Activated naive CD8-positive, alpha-beta T cell treated with anti-CD3 and anti-CD28 coated beads for 36 hours (primary cell): ENCODE measurements at regions not wholly inside any gene's neighbourhood (a gene's known extent, or its start where the extent isn't known, plus 50 kb on each side); places are given as distances from the start of the nearest gene placed in this dataset.
"Not testable (repeated sequence)": the region's sequence is repeated elsewhere in the genome, so short reads cannot be mapped to it uniquely, and the experiment has no call there.

Experiments
- DNase-seq: peaks from one replicate; pipeline ENCODE4 v3.0.0; 2021
- H3K27ac Mint-ChIP-seq: one replicate; pipeline ENCODE4 v1.8.0; 2022; ENCODE audit warnings: mild to moderate bottlenecking, moderate library complexity, mixed read lengths
- H3K27me3 Mint-ChIP-seq: one replicate; pipeline ENCODE4 v1.8.0; 2022; ENCODE audit warnings: mild to moderate bottlenecking, mixed read lengths
- H3K36me3 Mint-ChIP-seq: one replicate; pipeline ENCODE4 v1.8.0; 2021; ENCODE audit warnings: mild to moderate bottlenecking, mixed read lengths
- H3K4me1 Mint-ChIP-seq: one replicate; pipeline ENCODE4 v1.8.0; 2021; ENCODE audit warnings: mixed read lengths
- H3K4me3 Mint-ChIP-seq: one replicate; pipeline ENCODE4 v1.8.0; 2022; ENCODE audit warnings: mild to moderate bottlenecking, moderate library complexity, mixed read lengths
- H3K9me3 Mint-ChIP-seq: one replicate; pipeline ENCODE4 v1.8.0; 2022; ENCODE audit warnings: mixed read lengths

DNA sequence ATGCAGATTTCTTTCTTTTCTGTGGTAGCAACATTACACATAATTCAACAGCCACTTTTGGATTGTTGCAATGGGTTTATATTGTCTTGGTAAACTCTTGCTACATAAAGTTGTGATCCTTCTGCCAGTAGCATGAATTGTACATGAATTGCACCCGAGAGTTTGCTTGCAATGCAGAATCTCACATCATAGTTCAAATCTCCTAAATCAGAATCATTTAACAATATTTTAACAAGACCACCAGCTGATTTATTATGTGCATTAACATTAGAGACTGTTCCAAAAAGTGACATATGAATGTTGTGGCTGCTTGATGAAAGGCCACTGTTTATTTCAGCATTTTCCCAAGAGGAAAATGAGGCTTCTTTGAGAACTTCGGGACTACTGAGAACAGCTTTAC, 1491.8 kb upstream of the NUDT12 start:
- Mint-ChIP-seq H3K27me3 (no peaks in the 10 kb centered on the region), H3K36me3 (no peaks in the 10 kb centered on the region), H3K27ac (no peak overlapping the region), H3K4me1 (no peaks in the 10 kb centered on the region), H3K9me3 (peaks cover 9% of the 10 kb centered on the region), H3K4me3 (no peak overlapping the region)
- no peak for DNase-seq

DNA sequence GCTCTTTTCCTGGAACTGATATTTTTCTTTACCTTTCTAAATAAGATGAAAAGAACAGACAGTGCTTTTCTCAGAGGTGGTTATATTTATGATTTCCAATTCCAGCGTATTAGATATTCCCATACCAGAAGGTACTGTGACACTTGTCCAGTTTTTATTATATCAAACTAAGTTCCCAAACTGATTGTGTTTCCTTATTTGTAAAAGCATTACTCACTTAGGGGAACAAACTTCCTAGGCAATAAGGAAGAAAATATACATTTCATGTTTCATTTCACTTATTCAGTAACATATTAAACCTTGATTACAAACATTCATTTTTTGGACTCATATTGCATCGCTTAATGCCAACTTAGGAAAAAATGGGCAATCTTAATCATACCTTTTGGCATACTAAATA, 1480.0 kb upstream of the NUDT12 start:
- no peak overlapping the region for H3K27ac Mint-ChIP-seq
- no peaks in the 10 kb centered on the region for H3K4me1 Mint-ChIP-seq

DNA sequence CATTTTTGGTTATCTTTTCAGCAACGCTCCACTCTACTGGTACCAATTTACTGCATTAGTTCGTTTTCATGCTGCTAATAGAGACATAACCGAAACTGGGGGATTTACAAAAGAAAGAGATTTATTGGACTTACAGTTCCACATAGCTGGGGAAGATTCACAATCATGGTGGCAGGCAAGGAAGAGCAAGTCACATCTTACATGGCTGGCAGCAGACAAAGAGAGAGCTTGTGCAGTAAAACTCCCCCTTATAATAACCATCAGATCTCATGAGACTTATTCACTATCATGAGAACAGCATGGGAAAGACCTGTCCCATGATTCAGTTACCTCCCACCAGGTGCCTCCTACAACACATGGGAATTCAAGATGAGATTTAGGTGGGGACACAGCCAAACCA, 1474.2 kb upstream of the NUDT12 start:
- not testable (repeated sequence) for H3K4me3 Mint-ChIP-seq, H3K27ac Mint-ChIP-seq, DNase-seq, H3K36me3 Mint-ChIP-seq, H3K27me3 Mint-ChIP-seq, H3K4me1 Mint-ChIP-seq
- H3K9me3 Mint-ChIP-seq, result peaks cover 14% of the 10 kb centered on the region

More for the DNA sequence above, 1480.0 kb upstream of the NUDT12 start:
- H3K4me3 Mint-ChIP-seq, result no peak overlapping the region
- peaks cover 10% of the 10 kb centered on the region for H3K9me3 Mint-ChIP-seq
- peaks cover 1% of the 10 kb centered on the region for H3K36me3 Mint-ChIP-seq
- no peak for DNase-seq
- no peaks in the 10 kb centered on the region for H3K27me3 Mint-ChIP-seq

DNA sequence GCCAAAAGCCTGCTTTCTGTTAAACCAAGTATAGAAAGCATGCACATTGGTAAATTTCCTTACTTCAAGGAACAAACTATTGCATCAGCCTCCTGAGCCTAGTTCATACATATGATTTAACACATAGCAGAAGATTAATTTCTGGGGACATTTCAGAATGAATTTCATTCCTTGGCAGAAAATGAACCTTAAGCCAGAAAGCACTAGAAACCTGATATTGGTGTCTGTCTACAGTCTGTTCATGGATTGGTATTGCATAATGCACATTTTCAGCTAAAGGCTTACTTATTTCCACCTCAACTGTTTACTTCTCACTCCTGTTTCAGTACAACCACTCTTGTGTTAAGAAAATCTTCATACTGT, 1471.8 kb upstream of the NUDT12 start:
- H3K27ac Mint-ChIP-seq, result no peak overlapping the region
- peaks cover 11% of the 10 kb centered on the region for H3K9me3 Mint-ChIP-seq
- no peak overlapping the region for H3K4me3 Mint-ChIP-seq
- DNase-seq, result no peak
- no peaks in the 10 kb centered on the region for H3K4me1 Mint-ChIP-seq
- no peaks in the 10 kb centered on the region for H3K27me3 Mint-ChIP-seq
- peaks cover 1% of the 10 kb centered on the region for H3K36me3 Mint-ChIP-seq

DNA sequence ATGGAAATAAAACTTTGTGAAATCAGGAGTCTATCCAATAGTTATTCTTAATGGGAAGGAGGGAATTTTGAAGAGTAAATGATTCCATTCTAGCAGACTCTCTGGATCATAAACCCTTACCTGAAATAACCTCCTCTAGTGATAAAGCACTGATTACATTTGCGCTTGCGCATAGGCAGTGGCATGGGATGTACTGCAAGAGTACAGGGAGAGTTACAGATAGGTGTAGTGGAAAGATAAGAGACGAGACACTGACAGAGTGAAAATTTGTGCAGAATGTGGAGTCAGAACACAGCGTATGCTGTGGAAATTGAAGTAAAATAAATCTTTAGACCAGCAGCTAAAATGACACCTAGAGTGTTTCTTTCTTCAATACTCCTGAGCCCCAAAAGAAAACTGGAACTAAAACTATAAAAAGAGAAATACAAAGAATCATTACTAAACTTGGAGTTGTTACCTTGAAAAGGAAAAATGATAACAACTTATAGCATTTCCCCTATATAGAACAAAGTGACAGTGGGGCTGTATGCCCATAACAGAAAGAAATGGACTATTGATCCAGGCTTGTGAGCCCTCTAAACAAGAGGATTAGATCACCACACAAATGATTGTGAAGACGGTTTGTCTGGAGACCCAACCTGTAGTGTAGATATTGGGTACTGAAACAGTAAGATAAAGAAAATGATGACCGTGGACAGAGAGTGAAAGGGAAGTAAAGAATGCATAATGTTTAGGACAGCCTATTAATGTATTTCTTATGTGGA, 1471.2 kb upstream of the NUDT12 start:
- Mint-ChIP-seq H3K4me3 (no peak overlapping the region), H3K27ac (no peak overlapping the region), H3K9me3 (peaks cover 8% of the 10 kb centered on the region), H3K4me1 (no peaks in the 10 kb centered on the region), H3K36me3 (peaks cover 1% of the 10 kb centered on the region), H3K27me3 (no peaks in the 10 kb centered on the region)
- DNase-seq, result no peak

DNA sequence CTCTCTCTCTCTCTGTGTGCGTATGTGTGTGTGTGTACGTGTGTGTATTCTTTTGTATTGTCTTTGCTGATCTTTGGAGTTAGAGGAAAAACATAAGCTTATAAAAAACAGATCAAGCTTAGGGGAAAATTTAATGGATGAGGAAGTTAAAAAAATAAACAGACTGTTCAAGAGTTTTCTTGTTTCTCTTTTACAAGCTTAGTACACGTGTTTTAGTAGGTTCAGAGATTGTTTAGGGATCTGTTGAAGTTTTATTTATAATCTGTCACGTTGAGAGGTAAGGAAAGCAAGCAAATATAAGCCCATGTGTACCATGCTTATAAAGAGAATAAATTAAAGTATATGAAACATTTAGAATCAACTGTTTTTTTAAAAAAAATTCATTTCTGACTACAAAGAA, 1470.3 kb upstream of the NUDT12 start:
- Mint-ChIP-seq H3K27me3 (no peaks in the 10 kb centered on the region), H3K36me3 (no peaks in the 10 kb centered on the region), H3K4me1 (no peaks in the 10 kb centered on the region), H3K27ac (no peak overlapping the region), H3K9me3 (peaks cover 5% of the 10 kb centered on the region), H3K4me3 (no peak overlapping the region)
- no peak for DNase-seq

DNA sequence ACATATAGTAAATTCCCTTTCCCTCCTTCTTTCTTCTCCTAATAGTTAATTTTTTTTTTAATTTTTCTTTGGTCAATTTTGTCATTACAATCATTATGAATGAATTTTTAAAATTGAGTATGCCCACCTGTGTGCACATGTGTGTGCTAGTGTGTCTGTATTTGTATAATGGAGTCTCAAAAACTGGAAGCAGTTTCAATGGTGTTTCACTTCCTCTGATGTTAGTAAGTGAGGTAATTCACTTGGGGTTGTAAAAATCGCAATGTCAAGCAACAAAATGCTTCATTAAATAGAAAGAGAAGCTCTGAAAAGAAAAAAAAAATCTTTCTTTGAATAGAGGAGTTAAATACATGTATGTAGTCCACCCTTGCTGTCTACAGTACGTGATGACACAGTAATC, 1467.6 kb upstream of the NUDT12 start:
- Mint-ChIP-seq H3K27ac (no peak overlapping the region), H3K4me1 (no peaks in the 10 kb centered on the region), H3K9me3 (peaks cover 3% of the 10 kb centered on the region), H3K36me3 (no peaks in the 10 kb centered on the region), H3K27me3 (no peaks in the 10 kb centered on the region), H3K4me3 (no peak overlapping the region)
- DNase-seq, result no peak

DNA sequence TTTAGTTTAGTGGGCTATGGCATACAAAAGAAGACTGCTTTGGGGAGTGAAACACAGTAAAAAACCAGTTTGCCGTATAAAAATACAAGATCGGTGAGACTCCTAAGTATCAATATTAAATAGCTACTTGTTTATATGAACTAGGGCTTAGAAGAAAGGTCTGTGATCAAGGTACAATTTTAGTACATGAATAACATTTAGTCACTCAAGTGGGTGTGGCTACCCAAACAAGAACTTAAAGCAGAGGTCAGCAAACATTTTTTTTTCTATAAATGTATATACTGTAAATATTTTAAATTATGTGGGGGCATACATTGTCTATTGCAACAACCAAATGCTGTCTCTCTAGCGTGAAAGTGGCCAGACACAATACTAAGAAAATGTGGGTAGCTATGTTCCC, 1452.5 kb upstream of the NUDT12 start:
- no peak overlapping the region for H3K4me3 Mint-ChIP-seq
- no peaks in the 10 kb centered on the region for H3K36me3 Mint-ChIP-seq
- H3K4me1 Mint-ChIP-seq, result no peaks in the 10 kb centered on the region
- H3K27ac Mint-ChIP-seq, result no peak overlapping the region
- DNase-seq, result no peak
- peaks cover 2% of the 10 kb centered on the region for H3K9me3 Mint-ChIP-seq
- no peaks in the 10 kb centered on the region for H3K27me3 Mint-ChIP-seq

DNA sequence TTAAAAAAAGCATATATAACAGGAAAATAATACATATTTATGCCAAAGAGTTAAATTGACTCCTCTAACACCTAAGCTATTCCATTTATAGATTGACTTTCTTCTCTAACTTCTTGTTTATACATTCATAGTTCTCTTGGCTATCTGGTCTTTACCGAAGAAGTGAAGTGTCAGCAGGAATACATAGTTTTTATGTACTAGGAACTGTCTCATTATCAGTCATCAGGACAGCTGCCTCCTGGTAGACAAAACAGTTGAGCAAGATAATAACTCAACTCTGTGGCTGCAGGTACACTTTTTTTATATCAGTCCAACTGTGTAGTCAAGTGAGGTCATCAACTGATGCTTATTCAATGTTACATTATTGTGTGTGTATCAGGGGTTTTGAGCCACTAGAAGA, 1436.0 kb upstream of the NUDT12 start:
- no peak for DNase-seq
- no peak overlapping the region for H3K27ac Mint-ChIP-seq

DNA sequence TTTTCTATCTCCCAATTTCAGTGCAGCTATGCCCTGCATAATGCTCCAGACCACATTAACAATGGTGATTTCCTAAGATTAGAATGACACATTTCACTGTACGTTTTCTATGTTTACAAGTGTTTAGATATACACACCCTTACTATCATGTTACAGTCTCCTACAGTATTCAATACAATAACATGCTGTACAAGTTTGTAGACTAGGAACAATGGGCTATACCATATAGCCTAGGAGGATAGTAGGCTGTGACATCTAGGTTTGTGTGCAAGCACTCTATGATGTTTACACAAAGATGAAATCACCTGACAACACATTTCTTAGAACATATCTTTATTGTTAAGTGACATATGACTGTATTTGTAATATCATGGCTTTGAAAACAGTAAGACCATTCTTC, 1435.6 kb upstream of the NUDT12 start:
- H3K27me3 Mint-ChIP-seq, result no peaks in the 10 kb centered on the region
- H3K9me3 Mint-ChIP-seq, result peaks cover 5% of the 10 kb centered on the region
- no peaks in the 10 kb centered on the region for H3K4me1 Mint-ChIP-seq
- no peak for DNase-seq
- H3K27ac Mint-ChIP-seq, result no peak overlapping the region
- H3K4me3 Mint-ChIP-seq, result no peak overlapping the region
- no peaks in the 10 kb centered on the region for H3K36me3 Mint-ChIP-seq

More for the DNA sequence above, 1436.0 kb upstream of the NUDT12 start:
- no peaks in the 10 kb centered on the region for H3K27me3 Mint-ChIP-seq
- no peaks in the 10 kb centered on the region for H3K4me1 Mint-ChIP-seq
- H3K36me3 Mint-ChIP-seq, result no peaks in the 10 kb centered on the region
- H3K4me3 Mint-ChIP-seq, result no peak overlapping the region
- peaks cover 5% of the 10 kb centered on the region for H3K9me3 Mint-ChIP-seq

DNA sequence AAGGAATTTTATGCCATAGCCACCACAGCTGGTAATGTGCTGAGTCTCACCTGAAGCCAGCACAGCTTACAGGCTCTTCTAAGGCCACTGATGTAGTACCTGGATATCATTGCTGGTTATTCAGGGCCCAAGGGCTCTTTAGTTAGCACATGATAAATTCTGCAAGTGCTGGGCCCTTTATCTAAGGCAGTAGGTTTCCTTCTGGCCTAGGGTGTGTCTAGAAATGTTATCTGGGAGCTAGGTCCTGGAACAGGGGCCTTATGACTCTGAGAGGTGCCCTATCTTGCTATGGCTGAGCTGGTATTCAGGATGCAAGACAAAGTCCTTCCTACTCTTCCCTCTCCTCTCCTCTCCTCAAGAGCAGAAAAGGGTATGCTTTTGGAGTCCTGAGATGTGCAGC, 1424.5 kb upstream of the NUDT12 start:
- H3K36me3 Mint-ChIP-seq, result no peaks in the 10 kb centered on the region

DNA sequence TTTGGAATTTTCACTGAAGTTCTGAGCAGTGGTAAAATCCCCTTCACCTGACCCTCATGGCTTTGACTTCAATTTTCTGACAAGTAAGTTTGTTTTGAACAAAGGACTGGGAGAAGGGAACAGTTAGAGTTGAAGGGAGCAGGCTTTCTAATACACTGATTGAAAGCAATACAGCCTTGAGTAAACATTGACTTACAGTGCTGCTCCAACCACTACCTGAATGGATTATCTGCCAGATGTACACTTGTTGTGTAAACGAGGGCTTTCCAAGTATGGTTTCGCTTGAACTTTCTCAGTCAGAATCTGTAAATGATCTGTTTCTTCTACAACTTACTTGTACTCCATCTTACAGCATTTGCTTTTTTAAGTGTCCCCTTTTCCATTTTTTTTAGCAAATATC, 1414.9 kb upstream of the NUDT12 start:
- DNase-seq, result no peak
- Mint-ChIP-seq H3K36me3 (no peaks in the 10 kb centered on the region), H3K4me1 (no peaks in the 10 kb centered on the region), H3K9me3 (peaks cover 7% of the 10 kb centered on the region), H3K27me3 (no peaks in the 10 kb centered on the region), H3K27ac (no peak overlapping the region), H3K4me3 (no peak overlapping the region)

More for the DNA sequence above, 1424.5 kb upstream of the NUDT12 start:
- H3K9me3 Mint-ChIP-seq, result peaks cover 10% of the 10 kb centered on the region
- no peaks in the 10 kb centered on the region for H3K4me1 Mint-ChIP-seq
- no peak overlapping the region for H3K4me3 Mint-ChIP-seq
- DNase-seq, result no peak
- H3K27ac Mint-ChIP-seq, result no peak overlapping the region
- H3K27me3 Mint-ChIP-seq, result no peaks in the 10 kb centered on the region

DNA sequence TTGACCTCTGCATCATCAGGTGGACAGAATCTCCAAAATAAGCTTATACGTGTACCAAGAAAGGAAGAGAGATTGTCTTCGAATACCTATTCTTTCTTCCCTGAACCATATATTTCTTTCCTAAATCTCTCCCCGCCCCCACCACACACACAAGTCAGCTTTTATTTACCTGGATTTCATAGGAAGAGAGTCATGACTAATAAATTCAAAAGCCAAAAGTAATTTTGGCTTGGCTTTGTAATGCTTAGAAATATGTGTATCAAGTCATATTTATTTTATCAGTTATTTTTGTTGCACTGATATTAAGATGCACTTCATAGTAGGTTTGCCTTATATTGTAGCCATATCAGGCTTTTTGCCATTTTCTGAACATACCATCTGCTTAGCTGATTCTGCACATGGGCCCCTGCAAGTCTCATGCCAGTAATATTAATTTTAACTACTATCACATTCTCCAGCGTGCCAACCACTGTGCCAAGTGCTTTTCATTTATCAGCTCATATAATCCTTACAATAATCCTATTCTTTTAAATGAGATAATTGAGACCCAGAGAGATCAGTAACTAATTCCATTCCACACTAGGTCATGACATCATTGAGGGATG, 1405.3 kb upstream of the NUDT12 start:
- Mint-ChIP-seq H3K4me1 (no peaks in the 10 kb centered on the region), H3K36me3 (no peaks in the 10 kb centered on the region), H3K27ac (no peak overlapping the region), H3K9me3 (peaks cover 1% of the 10 kb centered on the region), H3K27me3 (no peaks in the 10 kb centered on the region), H3K4me3 (no peak overlapping the region)
- no peak for DNase-seq

DNA sequence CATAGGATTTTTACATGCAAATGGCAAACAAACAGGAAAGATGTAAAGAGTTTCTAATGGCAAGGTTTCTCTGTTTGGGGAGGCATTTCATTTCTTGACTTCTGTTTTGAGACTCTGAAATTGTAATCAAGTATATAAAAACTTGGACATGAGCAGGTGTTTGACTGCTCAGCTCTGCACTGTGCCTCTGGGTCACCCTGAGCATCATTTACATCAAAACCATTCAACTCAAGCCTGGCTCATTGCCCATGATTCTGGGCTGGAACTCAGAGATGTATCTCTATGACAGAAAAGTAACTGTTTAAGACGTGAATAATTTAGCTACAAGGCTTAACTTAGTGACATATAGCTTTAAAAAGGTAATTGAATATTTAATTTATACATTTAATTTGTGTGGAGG, 1402.4 kb upstream of the NUDT12 start:
- no peak overlapping the region for H3K4me3 Mint-ChIP-seq
- H3K36me3 Mint-ChIP-seq, result no peaks in the 10 kb centered on the region
- H3K27ac Mint-ChIP-seq, result no peak overlapping the region
- peaks cover 3% of the 10 kb centered on the region for H3K9me3 Mint-ChIP-seq
- no peaks in the 10 kb centered on the region for H3K4me1 Mint-ChIP-seq
- H3K27me3 Mint-ChIP-seq, result no peaks in the 10 kb centered on the region
- no peak for DNase-seq

DNA sequence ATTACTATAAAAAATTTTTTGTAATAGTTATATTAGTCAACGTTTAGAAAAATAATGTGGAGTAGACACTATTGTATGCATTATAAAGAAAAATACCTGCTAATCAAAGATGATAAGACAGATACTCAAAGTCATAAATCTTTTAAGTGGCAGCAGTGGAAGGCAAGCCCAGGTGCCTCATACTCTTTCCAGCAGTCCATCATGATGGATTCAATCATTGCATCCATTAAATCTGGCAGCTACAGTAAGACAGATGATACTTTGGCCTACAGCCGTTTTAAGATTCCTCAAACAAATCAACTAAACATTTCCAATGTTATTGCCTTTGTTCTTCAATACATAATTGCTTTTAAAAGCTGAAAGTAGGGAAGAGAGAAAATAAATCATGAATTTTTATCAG, 1392.9 kb upstream of the NUDT12 start:
- no peak overlapping the region for H3K27ac Mint-ChIP-seq
- no peaks in the 10 kb centered on the region for H3K27me3 Mint-ChIP-seq

DNA sequence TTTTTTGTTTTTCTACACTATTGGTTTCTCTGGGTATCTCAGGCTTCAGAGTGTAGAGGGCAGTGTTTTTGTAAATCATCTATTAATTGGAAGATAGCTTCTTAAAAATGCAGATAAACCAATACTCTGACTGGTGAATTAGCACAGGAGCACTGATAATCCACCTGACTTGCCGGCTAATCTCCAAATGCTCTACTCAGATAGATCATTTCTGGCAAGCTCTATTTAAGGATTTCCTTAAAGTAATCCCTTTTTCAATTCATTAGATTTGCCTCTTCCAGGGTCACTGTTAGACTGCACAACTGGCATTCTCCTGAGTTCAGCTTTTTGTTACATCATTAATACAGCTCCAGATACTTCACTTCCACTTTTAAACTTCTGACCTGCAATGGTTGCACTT, 1390.3 kb upstream of the NUDT12 start:
- DNase-seq, result no peak
- H3K4me1 Mint-ChIP-seq, result no peaks in the 10 kb centered on the region
- H3K27ac Mint-ChIP-seq, result no peak overlapping the region
- H3K36me3 Mint-ChIP-seq, result no peaks in the 10 kb centered on the region
- H3K9me3 Mint-ChIP-seq, result peaks cover 11% of the 10 kb centered on the region
- no peaks in the 10 kb centered on the region for H3K27me3 Mint-ChIP-seq
- H3K4me3 Mint-ChIP-seq, result no peak overlapping the region

More for the DNA sequence above, 1392.9 kb upstream of the NUDT12 start:
- no peak overlapping the region for H3K4me3 Mint-ChIP-seq
- no peak for DNase-seq
- H3K9me3 Mint-ChIP-seq, result peaks cover 14% of the 10 kb centered on the region
- H3K4me1 Mint-ChIP-seq, result no peaks in the 10 kb centered on the region
- H3K36me3 Mint-ChIP-seq, result no peaks in the 10 kb centered on the region
